B cell (primary cell): ENCODE measurements at regions not wholly inside any gene's neighbourhood (a gene's known extent, or its start where the extent isn't known, plus 50 kb on each side); places are given as distances from the start of the nearest gene placed in this dataset.

ENCODE experiments used
- ATAC-seq: fragments of 200-7000 bp; cut with Tn5 transposase; one replicate; pipeline ENCODE4 v1.10.0; 2021; ENCODE audit warnings: low read depth, mild to moderate bottlenecking, moderate number of reproducible peaks, moderate library complexity
- CTCF ChIA-PET: fragments of 350-600 bp; sonication (Branson Sonifier 250); formaldehyde crosslinking; loops from one replicate; lab custom pipeline; 2021; ENCODE audit warnings: antibody characterized with exemption, inconsistent platforms; lab: Charles Lee
- POLR2A ChIA-PET: fragments of 350-600 bp; sonication (Branson Sonifier 250); formaldehyde crosslinking; loops from one replicate; lab custom pipeline; 2021; ENCODE audit warnings: antibody characterized with exemption; lab: Charles Lee
- DNase-seq: peaks from one replicate; pipeline ENCODE4 v3.0.0; 2013
- H2AFZ ChIP-seq: 2 replicates; pipeline ENCODE4 v1.6.1; 2012; ENCODE audit warnings: mild to moderate bottlenecking, low read depth, low read length; ENCODE audit not compliant: insufficient read depth, poor library complexity, severe bottlenecking
- H3K27ac ChIP-seq, 2 donors: 1 replicate in 1 of 2; 2 replicates in 1 of 2; pipeline ENCODE4 v1.5.1; 2012 to 2013; ENCODE audit warnings: low read length in 2 of 2, mild to moderate bottlenecking in 2 of 2, moderate library complexity in 1 of 2
- H3K27me3 ChIP-seq, 4 experiments: fragments of 200-600 bp in 1 of 4; sonication (generic) in 1 of 4; replicated peaks in 1 of 4; 1 replicate in 2 of 4; 2 replicates in 2 of 4; pipeline versions ENCODE4 v1.6.1 to v1.7.0; 2013 to 2016; ENCODE audit warnings: low read length in 3 of 4, mild to moderate bottlenecking in 2 of 4, mixed read lengths in 1 of 4, moderate library complexity in 1 of 4; ENCODE audit not compliant: insufficient read depth in 4 of 4, control insufficient read depth in 3 of 4; ENCODE audit errors: control extremely low read depth in 1 of 4
- H3K36me3 ChIP-seq, 2 experiments: replicated peaks in 1 of 2; 1 replicate in 1 of 2; 2 replicates in 1 of 2; pipeline versions ENCODE4 v1.6.1 to v1.7.1; 2013; ENCODE audit warnings: low read length in 1 of 2; ENCODE audit not compliant: insufficient read depth in 2 of 2, control insufficient read depth in 1 of 2; ENCODE audit errors: control extremely low read depth in 1 of 2, extremely low read depth in 1 of 2
- H3K4me1 ChIP-seq, 2 donors: fragments of 200-600 bp in 1 of 2; sonication (generic) in 1 of 2; 1 replicate in 1 of 2; 2 replicates in 1 of 2; pipeline versions ENCODE4 v1.5.1 to v1.6.1; 2013 to 2017; ENCODE audit warnings: low read length in 2 of 2; ENCODE audit not compliant: control insufficient read depth in 2 of 2, insufficient read depth in 2 of 2
- H3K4me2 ChIP-seq: replicated peaks from 2 replicates; pipeline ENCODE3; 2012; ENCODE audit warnings: mild to moderate bottlenecking, low read depth, low read length; ENCODE audit not compliant: poor library complexity, severe bottlenecking
- H3K4me3 ChIP-seq, 5 experiments: fragments of 200-600 bp in 1 of 5; sonication (generic) in 1 of 5; 1 replicate in 3 of 5; 2 replicates in 2 of 5; pipeline versions ENCODE4 v1.5.1 to v1.7.0; 2011 to 2016; ENCODE audit warnings: low read length in 4 of 5, mild to moderate bottlenecking in 4 of 5, low read depth in 2 of 5, control low read depth in 1 of 5, moderate library complexity in 1 of 5; ENCODE audit not compliant: insufficient read depth in 1 of 5; ENCODE audit errors: control extremely low read depth in 1 of 5, extremely low read depth in 1 of 5
- H3K79me2 ChIP-seq: fragments of 200-600 bp; sonication (generic); one replicate; pipeline ENCODE4 v1.6.0; 2016; ENCODE audit warnings: low read length; ENCODE audit not compliant: control insufficient read depth, insufficient read depth
- H3K9ac ChIP-seq: fragments of 200-600 bp; sonication (generic); 2 replicates; pipeline ENCODE4 v1.6.1; 2017; ENCODE audit warnings: mild to moderate bottlenecking, low read length, moderate library complexity
- H3K9me3 ChIP-seq, 3 donors: one replicate each; pipeline versions ENCODE4 v1.6.1 to v1.7.1; 2013; ENCODE audit warnings: low read length in 2 of 3; ENCODE audit not compliant: control insufficient read depth in 2 of 3, insufficient read depth in 1 of 3; ENCODE audit errors: control extremely low read depth in 1 of 3
- H4K20me1 ChIP-seq: 2 replicates; pipeline ENCODE4 v1.6.0; 2012; ENCODE audit warnings: mild to moderate bottlenecking, low read length; ENCODE audit not compliant: insufficient read depth, control insufficient read depth, poor library complexity, severe bottlenecking
- H3K27ac Mint-ChIP-seq: one replicate; pipeline ENCODE4 v1.8.0; 2021; ENCODE audit warnings: mixed read lengths
- H3K27me3 Mint-ChIP-seq: one replicate; pipeline ENCODE4 v1.8.0; 2021; ENCODE audit warnings: mixed read lengths
- H3K4me1 Mint-ChIP-seq: one replicate; pipeline ENCODE4 v1.8.0; 2021; ENCODE audit warnings: mixed read lengths
- H3K4me3 Mint-ChIP-seq: one replicate; pipeline ENCODE4 v1.8.0; 2021; ENCODE audit warnings: mixed read lengths
- H3K9me3 Mint-ChIP-seq: one replicate; pipeline ENCODE4 v1.8.0; 2022; ENCODE audit warnings: mixed read lengths; ENCODE audit not compliant: insufficient read depth
- EZH2 ChIP-seq: IDR thresholded peaks from 2 replicates; pipeline ENCODE4 v1.6.1; 2012; ENCODE audit warnings: borderline replicate concordance, low read depth, mild to moderate bottlenecking, moderate library complexity, low read length; ENCODE audit not compliant: insufficient read depth, poor library complexity, severe bottlenecking
- WGBS: methylation state at CpG from one replicate; pipeline ENCODE4 v1.1.5; 2013; ENCODE audit warnings: missing lambda C conversion rate; ENCODE audit not compliant: insufficient coverage; 5-methylcytosine and 5-hydroxymethylcytosine counted together
- intact Hi-C: fragments of 100-400 bp; cut with micrococcal nuclease; formaldehyde crosslinking; loops from one replicate; pipeline ENCODE4 v1.10.0; 2022
- TF ChIP-seq, protein P1 (sequence below): fragments of 200-600 bp; IDR thresholded peaks from one replicate; pipeline ENCODE4 v1.8.0; 2022; ENCODE audit warnings: antibody characterized with exemption, mild to moderate bottlenecking

DNA sequence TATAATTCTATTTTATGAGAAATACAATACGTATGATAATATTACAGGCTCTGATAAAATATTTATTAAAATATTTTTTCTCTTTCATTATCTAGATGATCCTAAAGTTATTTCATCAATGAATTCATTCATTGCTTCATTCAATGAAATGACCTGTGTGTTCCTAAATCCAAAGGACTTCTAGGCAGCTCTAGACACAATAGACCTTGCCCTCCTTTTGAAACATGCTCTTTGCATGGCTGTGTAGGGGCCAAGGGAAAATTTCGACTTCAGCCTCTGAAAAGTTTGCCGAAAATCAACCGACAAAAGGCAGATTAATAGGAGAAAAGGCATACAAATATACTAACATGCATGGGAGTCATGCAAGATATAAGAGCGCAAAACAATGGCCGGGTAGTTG lies 402.0 kb downstream of the ELAVL2 start:
- Histone ChIP-seq H3K79me2 (no peaks in the 10 kb centered on the region), H3K9ac (no peak overlapping the region), H3K27ac (no peak overlapping the region), H3K9me3 (no peaks in the 10 kb centered on the region), H4K20me1 (no peaks in the 10 kb centered on the region), H3K27me3 (no peaks in the 10 kb centered on the region), H3K4me3 (no peak overlapping the region), H3K4me2 (no peak overlapping the region), H3K4me1 (no peaks in the 10 kb centered on the region), H3K36me3 (no peaks in the 10 kb centered on the region), H2AFZ (no peak overlapping the region)
- no peak for TF ChIP-seq EZH2
- TF ChIP-seq, protein P1, sequence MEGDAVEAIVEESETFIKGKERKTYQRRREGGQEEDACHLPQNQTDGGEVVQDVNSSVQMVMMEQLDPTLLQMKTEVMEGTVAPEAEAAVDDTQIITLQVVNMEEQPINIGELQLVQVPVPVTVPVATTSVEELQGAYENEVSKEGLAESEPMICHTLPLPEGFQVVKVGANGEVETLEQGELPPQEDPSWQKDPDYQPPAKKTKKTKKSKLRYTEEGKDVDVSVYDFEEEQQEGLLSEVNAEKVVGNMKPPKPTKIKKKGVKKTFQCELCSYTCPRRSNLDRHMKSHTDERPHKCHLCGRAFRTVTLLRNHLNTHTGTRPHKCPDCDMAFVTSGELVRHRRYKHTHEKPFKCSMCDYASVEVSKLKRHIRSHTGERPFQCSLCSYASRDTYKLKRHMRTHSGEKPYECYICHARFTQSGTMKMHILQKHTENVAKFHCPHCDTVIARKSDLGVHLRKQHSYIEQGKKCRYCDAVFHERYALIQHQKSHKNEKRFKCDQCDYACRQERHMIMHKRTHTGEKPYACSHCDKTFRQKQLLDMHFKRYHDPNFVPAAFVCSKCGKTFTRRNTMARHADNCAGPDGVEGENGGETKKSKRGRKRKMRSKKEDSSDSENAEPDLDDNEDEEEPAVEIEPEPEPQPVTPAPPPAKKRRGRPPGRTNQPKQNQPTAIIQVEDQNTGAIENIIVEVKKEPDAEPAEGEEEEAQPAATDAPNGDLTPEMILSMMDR, result no peak
- Mint-ChIP-seq H3K27ac (no peak overlapping the region), H3K4me1 (no peaks in the 10 kb centered on the region), H3K4me3 (no peak overlapping the region), H3K27me3 (no peaks in the 10 kb centered on the region), H3K9me3 (peaks cover 2% of the 10 kb centered on the region)
- ATAC-seq, result no peak
- 100% methylated on average over 2 of the region's 6 CpGs for WGBS
- intact Hi-C loops, result no loop called here
- ChIA-PET CTCF (no interaction called here), POLR2A (no interaction called here)
- DNase-seq, result no peak

DNA sequence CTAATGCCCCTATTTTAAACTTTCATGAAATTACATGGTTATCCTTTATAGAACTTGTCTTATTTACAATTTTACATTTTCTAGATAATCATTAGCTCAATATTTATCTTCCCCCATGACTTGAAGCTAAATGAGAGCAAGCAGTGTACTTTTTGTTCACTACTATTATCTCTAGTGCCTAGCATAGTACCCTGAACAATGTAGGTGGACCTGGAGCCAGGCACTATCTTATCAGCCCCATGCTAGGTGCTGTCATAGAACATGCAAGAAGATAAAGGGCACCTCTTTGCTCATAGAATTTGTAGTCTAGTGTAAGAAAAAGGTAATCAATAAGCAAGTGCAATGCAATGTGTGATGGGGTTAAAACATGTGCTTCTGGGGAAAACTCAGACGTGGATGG lies 399.9 kb downstream of the ELAVL2 start:
- Histone ChIP-seq H3K9ac (no peak overlapping the region), H3K79me2 (no peaks in the 10 kb centered on the region), H4K20me1 (no peaks in the 10 kb centered on the region), H3K27me3 (no peaks in the 10 kb centered on the region), H3K9me3 (no peaks in the 10 kb centered on the region), H2AFZ (no peak overlapping the region), H3K4me1 (no peaks in the 10 kb centered on the region), H3K4me3 (no peak overlapping the region), H3K36me3 (no peaks in the 10 kb centered on the region), H3K4me2 (no peak overlapping the region), H3K27ac (no peak overlapping the region)
- no peak for TF ChIP-seq EZH2
- TF ChIP-seq, protein P1, result no peak
- WGBS, result no CpG with 5 or more reads among the region's 1 CpG
- ChIA-PET CTCF (no interaction called here), POLR2A (no interaction called here)
- DNase-seq (no peak), ATAC-seq (no peak)
- no peaks in the 10 kb centered on the region for H3K4me1 Mint-ChIP-seq
- H3K27ac Mint-ChIP-seq, result no peak overlapping the region
- no peaks in the 10 kb centered on the region for H3K27me3 Mint-ChIP-seq
- no peak overlapping the region for H3K4me3 Mint-ChIP-seq
- H3K9me3 Mint-ChIP-seq, result no peaks in the 10 kb centered on the region
- intact Hi-C loops, result no loop called here
